Bronchial epithelial cell (primary cell): ENCODE measurements at regions not wholly inside any gene's neighbourhood (a gene's known extent, or its start where the extent isn't known, plus 50 kb on each side); places are given as distances from the start of the nearest gene placed in this dataset.

Experiments
- DNase-seq: peaks from one replicate; pipeline ENCODE4 v3.0.0-alpha.2; 2010; ENCODE audit warnings: low read depth
- FAIRE-seq: peaks from 2 replicates; lab custom pipeline; 2011; peaks lifted over from hg19 to GRCh38; lab: Jason Lieb, UNC
- H3K27me3 ChIP-seq: 2 replicates; pipeline ENCODE4 v1.5.1; 2011; ENCODE audit warnings: low read length; ENCODE audit not compliant: control insufficient read depth, insufficient read depth
- H3K36me3 ChIP-seq: 2 replicates; pipeline ENCODE4 v1.5.1; 2011; ENCODE audit warnings: low read length; ENCODE audit not compliant: control insufficient read depth, insufficient read depth
- H3K4me3 ChIP-seq: 2 replicates; pipeline ENCODE4 v1.5.1; 2011; ENCODE audit warnings: mild to moderate bottlenecking, low read depth, low read length, control low read depth
- CTCF ChIP-seq: IDR thresholded peaks from 2 replicates; pipeline ENCODE4 v1.5.1; 2011; ENCODE audit warnings: mild to moderate bottlenecking, moderate library complexity, low read length, control low read depth, inconsistent platforms; ENCODE audit not compliant: insufficient read depth, severe bottlenecking

- Histone ChIP-seq H3K4me3 (no peak overlapping the region), H3K27me3 (no peaks in the 10 kb centered on the region), H3K36me3 (no peaks in the 10 kb centered on the region)
- FAIRE-seq (no peak), DNase-seq (no peak)
- TF ChIP-seq CTCF, result no peak
Observed at GRCh38 chr4:126957987-126958386, 674.8 kb upstream of the INTU start.

- FAIRE-seq, result no peak
Observed at GRCh38 chr4:126958482-126958881, 674.3 kb upstream of the INTU start.

GRCh38 chr4:126959056-126959745, 673.6 kb upstream of the INTU start:
- FAIRE-seq, result no peak
- H3K4me3 ChIP-seq, result no peak overlapping the region
- no peak for DNase-seq
- H3K36me3 ChIP-seq, result no peaks in the 10 kb centered on the region
- no peaks in the 10 kb centered on the region for H3K27me3 ChIP-seq
- no peak for TF ChIP-seq CTCF

More at GRCh38 chr4:126958482-126958881, 674.3 kb upstream of the INTU start:
- Histone ChIP-seq H3K27me3 (no peaks in the 10 kb centered on the region), H3K4me3 (no peak overlapping the region), H3K36me3 (no peaks in the 10 kb centered on the region)
- DNase-seq, result no peak
- TF ChIP-seq CTCF, result no peak

- Histone ChIP-seq H3K36me3 (no peaks in the 10 kb centered on the region), H3K27me3 (no peaks in the 10 kb centered on the region), H3K4me3 (no peak overlapping the region)
- DNase-seq, result no peak
- no peak for TF ChIP-seq CTCF
- no peak for FAIRE-seq
Observed at GRCh38 chr4:126960760-126961159, 672.0 kb upstream of the INTU start.

- FAIRE-seq (no peak), DNase-seq (no peak)
- no peak for TF ChIP-seq CTCF
- no peak overlapping the region for H3K4me3 ChIP-seq
- no peaks in the 10 kb centered on the region for H3K27me3 ChIP-seq
- no peaks in the 10 kb centered on the region for H3K36me3 ChIP-seq
Observed at GRCh38 chr4:126961661-126962060, 671.1 kb upstream of the INTU start.

- FAIRE-seq (no peak), DNase-seq (no peak)
- no peak overlapping the region for H3K4me3 ChIP-seq
- no peaks in the 10 kb centered on the region for H3K27me3 ChIP-seq
- no peak for TF ChIP-seq CTCF
- no peaks in the 10 kb centered on the region for H3K36me3 ChIP-seq
Observed at GRCh38 chr4:126965877-126966276, 666.9 kb upstream of the INTU start.
